ENCODE measurements at regions not wholly inside any gene's neighbourhood (a gene's known extent, or its start where the extent isn't known, plus 50 kb on each side); places are given as distances from the start of the nearest gene placed in this dataset.

GRCh38 chrX:33457102-33457501 lies 245.8 kb upstream of the DMD start:
- TF ChIP-seq CTCF (IDR thresholded peaks at IDR 0.05 in 2 of 3, conservative IDR thresholded peaks at IDR 0.05 in 1 of 3; ENCODE audit: borderline replicate concordance in 1 of 3, insufficient read depth in 1 of 3, low read depth in 2 of 3, low read length in 2 of 3) (no peak), POLR2AphosphoS5 (IDR thresholded peaks at IDR 0.05; ENCODE audit: low read depth, low read length) (no peak)
